OCI-LY3 (cell line): ENCODE measurements at regions not wholly inside any gene's neighbourhood (a gene's known extent, or its start where the extent isn't known, plus 50 kb on each side); places are given as distances from the start of the nearest gene placed in this dataset.

Experiments used
- H2AFZ ChIP-seq: fragments of 200-600, 300-600 bp; shearing (Covaris generic); 2 replicates; pipeline ENCODE4 v1.6.0; 2014; ENCODE audit warnings: antibody characterized with exemption, low read depth, low read length
- H3K27ac ChIP-seq: fragments of 200-600, 300-600 bp; sonication (generic); 2 replicates; pipeline ENCODE4 v1.5.1; 2014; ENCODE audit warnings: mild to moderate bottlenecking, low read length, moderate library complexity, mixed read lengths
- H3K27me3 ChIP-seq: fragments of 200-600, 300-600 bp; sonication (generic); 2 replicates; pipeline ENCODE4 v1.6.1; 2014; ENCODE audit warnings: low read depth, low read length, mixed read lengths
- H3K36me3 ChIP-seq: fragments of 200-600, 300-600 bp; sonication (generic); replicated peaks from 2 replicates; pipeline ENCODE3; 2014; ENCODE audit warnings: low read depth, low read length, mixed read lengths
- H3K4me1 ChIP-seq: fragments of 300-600, 200-600 bp; sonication (generic); 2 replicates; pipeline ENCODE4 v1.6.1; 2014; ENCODE audit warnings: low read length, mixed read lengths
- H3K4me2 ChIP-seq: fragments of 200-600, 300-600 bp; sonication (generic); 2 replicates; pipeline ENCODE4 v1.6.1; 2014; ENCODE audit warnings: low read length, mixed read lengths
- H3K4me3 ChIP-seq: fragments of 300-600, 200-600 bp; sonication (generic); 2 replicates; pipeline ENCODE4 v1.5.1; 2014; ENCODE audit warnings: antibody characterized with exemption, mild to moderate bottlenecking, low read length, moderate library complexity
- H3K79me2 ChIP-seq: fragments of 300-600, 200-600 bp; shearing (Covaris generic); 2 replicates; pipeline ENCODE4 v1.6.1; 2014; ENCODE audit warnings: mild to moderate bottlenecking, low read length, mixed read lengths
- H3K9ac ChIP-seq: fragments of 300-600, 200-600 bp; shearing (Covaris generic); 2 replicates; pipeline ENCODE4 v1.6.0; 2014; ENCODE audit warnings: mild to moderate bottlenecking, low read length, moderate library complexity
- H3K9me3 ChIP-seq: fragments of 200-600, 300-600 bp; shearing (Covaris generic); 2 replicates; pipeline ENCODE4 v1.6.1; 2014; ENCODE audit warnings: low read length, mixed read lengths; ENCODE audit not compliant: insufficient read depth
- H4K20me1 ChIP-seq: fragments of 200-600, 300-600 bp; sonication (generic); 2 replicates; pipeline ENCODE4 v1.6.1; 2016; ENCODE audit warnings: low read length, mixed read lengths; ENCODE audit not compliant: insufficient read depth
- CTCF ChIP-seq: fragments of 200-600, 300-600 bp; sonication (generic); IDR thresholded peaks from 2 replicates; pipeline ENCODE4 v1.5.1; 2014; ENCODE audit warnings: antibody characterized with exemption, low read length, low read depth
- EZH2phosphoT487 ChIP-seq: fragments of 200-600 bp; shearing (Covaris generic); IDR thresholded peaks from 2 replicates; pipeline ENCODE4 v1.6.1; 2018; ENCODE audit warnings: antibody characterized with exemption, mixed run types, low read depth

GRCh38 chr6:137702791-137703424 lies 164.2 kb upstream of the TNFAIP3 start:
- peaks cover 14% of the 10 kb centered on the region for H3K79me2 ChIP-seq
- H3K27ac ChIP-seq: no peak overlapping the region
- no peaks in the 10 kb centered on the region for H3K27me3 ChIP-seq
- no peaks in the 10 kb centered on the region for H3K9me3 ChIP-seq
- no peak for TF ChIP-seq CTCF
- TF ChIP-seq EZH2phosphoT487: no peak
- no peaks in the 10 kb centered on the region for H3K36me3 ChIP-seq
- H3K4me2 ChIP-seq: no peak overlapping the region
- no peak overlapping the region for H2AFZ ChIP-seq
- H3K4me3 ChIP-seq: no peak overlapping the region
- peaks cover 52% of the 10 kb centered on the region for H3K4me1 ChIP-seq
- H3K9ac ChIP-seq: no peak overlapping the region
- no peaks in the 10 kb centered on the region for H4K20me1 ChIP-seq

GRCh38 chr6:137704802-137705159 lies 162.3 kb upstream of the TNFAIP3 start:
- Histone ChIP-seq H3K9me3 (no peaks in the 10 kb centered on the region), H3K4me2 (peak overlapping the region; percentile 50), H3K36me3 (no peaks in the 10 kb centered on the region), H3K79me2 (peaks cover 14% of the 10 kb centered on the region), H3K27ac (no peak overlapping the region), H3K27me3 (no peaks in the 10 kb centered on the region), H3K4me3 (peak overlapping the region; percentile 38; the same call in 1 of the 2 replicates), H3K4me1 (peaks cover 54% of the 10 kb centered on the region), H2AFZ (0 out of 2 replicates have a peak overlapping the region, but pooled peaks have one; percentile 74), H3K9ac (peak overlapping the region; percentile 46; the same call in 1 of the 2 replicates), H4K20me1 (no peaks in the 10 kb centered on the region)
- TF ChIP-seq CTCF (no peak), EZH2phosphoT487 (no peak)

GRCh38 chr6:137705160-137706082 lies 161.6 kb upstream of the TNFAIP3 start:
- Histone ChIP-seq H3K36me3 (no peaks in the 10 kb centered on the region), H3K4me3 (peak overlapping the region; percentile 68; the same call in 1 of the 2 replicates), H3K4me1 (peaks cover 60% of the 10 kb centered on the region), H3K27me3 (no peaks in the 10 kb centered on the region), H3K9ac (peak overlapping the region; percentile 53; the same call in 1 of the 2 replicates), H4K20me1 (no peaks in the 10 kb centered on the region), H2AFZ (0 out of 2 replicates have a peak overlapping the region, but pooled peaks have one; percentile 74), H3K9me3 (no peaks in the 10 kb centered on the region), H3K79me2 (peaks cover 14% of the 10 kb centered on the region), H3K4me2 (peak overlapping the region; percentile 82), H3K27ac (no peak overlapping the region)
- peak; percentile 73 for TF ChIP-seq CTCF
- no peak for TF ChIP-seq EZH2phosphoT487
